ENCODE measurements at regions not wholly inside any gene's neighbourhood (a gene's known extent, or its start where the extent isn't known, plus 50 kb on each side); places are given as distances from the start of the nearest gene placed in this dataset.

DNA sequence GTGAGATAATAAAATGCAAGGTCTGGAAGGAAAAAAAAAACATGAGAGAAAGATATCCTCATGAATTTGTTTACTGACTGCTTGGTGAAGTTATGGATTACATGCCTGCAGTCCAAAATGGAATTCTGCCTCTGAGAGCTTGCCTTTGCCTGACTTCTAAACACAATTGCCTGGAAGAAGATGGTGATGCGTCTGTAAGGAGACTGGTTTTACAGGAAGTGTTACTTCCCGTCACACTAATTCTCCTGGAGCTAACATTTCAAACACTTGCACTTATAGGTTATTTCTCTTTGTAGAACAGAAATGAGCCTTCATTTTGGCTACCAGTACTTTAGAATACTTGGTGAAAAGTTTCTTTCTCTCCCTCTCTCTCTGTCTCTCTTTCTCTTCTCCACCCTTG lies 884.3 kb downstream of the TSN start:
- TF ChIP-seq, protein P1, sequence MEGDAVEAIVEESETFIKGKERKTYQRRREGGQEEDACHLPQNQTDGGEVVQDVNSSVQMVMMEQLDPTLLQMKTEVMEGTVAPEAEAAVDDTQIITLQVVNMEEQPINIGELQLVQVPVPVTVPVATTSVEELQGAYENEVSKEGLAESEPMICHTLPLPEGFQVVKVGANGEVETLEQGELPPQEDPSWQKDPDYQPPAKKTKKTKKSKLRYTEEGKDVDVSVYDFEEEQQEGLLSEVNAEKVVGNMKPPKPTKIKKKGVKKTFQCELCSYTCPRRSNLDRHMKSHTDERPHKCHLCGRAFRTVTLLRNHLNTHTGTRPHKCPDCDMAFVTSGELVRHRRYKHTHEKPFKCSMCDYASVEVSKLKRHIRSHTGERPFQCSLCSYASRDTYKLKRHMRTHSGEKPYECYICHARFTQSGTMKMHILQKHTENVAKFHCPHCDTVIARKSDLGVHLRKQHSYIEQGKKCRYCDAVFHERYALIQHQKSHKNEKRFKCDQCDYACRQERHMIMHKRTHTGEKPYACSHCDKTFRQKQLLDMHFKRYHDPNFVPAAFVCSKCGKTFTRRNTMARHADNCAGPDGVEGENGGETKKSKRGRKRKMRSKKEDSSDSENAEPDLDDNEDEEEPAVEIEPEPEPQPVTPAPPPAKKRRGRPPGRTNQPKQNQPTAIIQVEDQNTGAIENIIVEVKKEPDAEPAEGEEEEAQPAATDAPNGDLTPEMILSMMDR (IDR thresholded peaks at IDR 0.05; ENCODE audit: low read depth, low read length): no peak
- no peak overlapping the region for H3K4me3 ChIP-seq (ENCODE audit: low read depth, low read length)
- in situ Hi-C loops (cut with HindIII; ENCODE audit: low sequenced_read_pairs): no loop called here
- no peak for DNase-seq (ENCODE audit: low read depth, low spot score)

DNA sequence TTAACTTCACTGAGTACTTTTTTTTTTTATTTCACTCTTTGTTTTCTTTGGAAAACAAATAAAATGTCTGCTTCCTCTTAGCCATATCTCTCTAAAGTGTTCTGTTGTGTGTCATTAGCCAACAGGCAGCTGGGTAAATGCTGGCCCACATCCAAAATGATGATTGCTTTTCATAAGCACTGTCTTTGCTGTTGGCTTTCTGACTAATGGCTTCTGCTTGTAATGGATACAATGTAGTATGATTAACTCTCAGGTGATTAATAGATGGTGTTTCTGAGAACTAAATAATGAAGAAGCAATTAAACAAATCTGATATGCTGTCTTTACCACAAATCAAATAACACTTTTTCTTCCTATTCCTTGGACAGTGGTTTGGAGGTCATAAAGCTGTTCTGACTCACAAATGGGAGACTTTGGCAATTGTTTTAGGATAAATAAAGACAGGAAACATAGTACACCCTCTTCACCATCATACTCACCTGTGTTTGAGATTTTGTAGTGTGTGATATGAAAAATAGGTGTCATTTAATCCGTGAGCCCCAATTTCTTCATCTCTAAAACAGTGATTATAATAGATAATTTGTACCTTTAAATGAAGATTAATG lies 888.4 kb downstream of the TSN start:
- TF ChIP-seq, protein P1 (IDR thresholded peaks at IDR 0.05; ENCODE audit: low read depth, low read length): no peak
- in situ Hi-C loops (cut with HindIII; ENCODE audit: low sequenced_read_pairs): no loop called here
- no peak overlapping the region for H3K4me3 ChIP-seq (ENCODE audit: low read depth, low read length)
- peak; percentile 71 for DNase-seq (ENCODE audit: low read depth, low spot score)

DNA sequence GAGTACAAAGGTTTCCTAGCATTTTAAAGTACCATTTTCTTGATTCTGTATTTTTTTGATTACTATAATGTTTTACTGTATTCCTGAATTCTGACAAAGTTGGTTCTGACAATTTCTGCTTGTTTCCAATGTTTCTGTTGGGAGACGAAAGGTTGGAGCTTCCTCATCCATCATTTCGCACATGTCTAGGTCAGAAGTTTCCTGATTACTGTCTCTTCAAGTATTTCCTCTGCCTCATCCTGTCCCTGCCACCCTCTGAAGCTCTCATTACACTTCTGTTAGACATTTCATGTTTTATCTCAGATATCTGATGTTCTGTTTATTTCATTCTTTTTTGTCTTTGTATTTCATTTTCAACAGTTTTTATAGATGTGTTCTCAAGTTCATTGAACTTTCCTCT lies 895.8 kb downstream of the TSN start:
- H3K4me3 ChIP-seq (ENCODE audit: low read depth, low read length): no peak overlapping the region
- DNase-seq (ENCODE audit: low read depth, low spot score): no peak
- TF ChIP-seq, protein P1 (IDR thresholded peaks at IDR 0.05; ENCODE audit: low read depth, low read length): no peak
- in situ Hi-C loops (cut with HindIII; ENCODE audit: low sequenced_read_pairs): no loop called here

DNA sequence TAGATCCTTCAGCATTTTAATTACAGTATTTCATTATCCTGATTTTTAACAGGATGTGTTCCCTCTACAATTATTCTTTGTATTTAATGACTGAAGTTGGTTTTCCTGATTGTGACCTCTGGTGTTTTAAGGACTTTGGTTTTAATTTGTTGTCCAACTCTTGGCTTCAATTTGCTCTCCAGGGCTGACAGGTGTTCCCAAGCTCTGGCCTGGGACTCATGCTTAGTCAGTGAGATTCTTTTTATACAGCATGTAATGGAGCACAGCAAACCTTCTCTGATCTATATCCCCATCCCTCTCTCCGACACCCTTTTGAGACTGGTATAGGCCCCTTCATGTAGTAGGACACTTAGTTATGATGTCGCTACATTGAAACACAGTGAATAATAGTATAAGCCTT lies 896.3 kb downstream of the TSN start:
- no peak overlapping the region for H3K4me3 ChIP-seq (ENCODE audit: low read depth, low read length)
- TF ChIP-seq, protein P1 (IDR thresholded peaks at IDR 0.05; ENCODE audit: low read depth, low read length): no peak
- no peak for DNase-seq (ENCODE audit: low read depth, low spot score)
- in situ Hi-C loops (cut with HindIII; ENCODE audit: low sequenced_read_pairs): no loop called here

DNA sequence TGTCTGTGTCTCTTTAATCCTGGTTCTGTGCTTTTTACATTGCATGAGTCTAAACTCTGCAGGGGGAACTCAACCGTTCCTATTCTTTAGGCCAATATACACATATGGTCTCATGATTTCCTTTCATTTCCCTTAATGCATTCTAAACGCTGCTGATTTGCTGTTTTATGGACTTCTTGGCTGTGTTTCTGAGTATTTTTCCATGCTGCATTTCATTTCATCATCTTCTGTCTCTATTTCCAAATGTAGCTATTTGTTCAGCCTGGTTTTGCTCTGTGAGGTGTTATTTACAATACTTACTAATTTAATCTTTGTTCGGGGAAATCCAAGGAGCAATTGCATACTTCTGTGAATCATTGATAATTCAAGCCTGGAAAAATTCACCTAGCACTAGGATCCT lies 897.2 kb downstream of the TSN start:
- no peak for DNase-seq (ENCODE audit: low read depth, low spot score)
- TF ChIP-seq, protein P1 (IDR thresholded peaks at IDR 0.05; ENCODE audit: low read depth, low read length): no peak
- in situ Hi-C loops (cut with HindIII; ENCODE audit: low sequenced_read_pairs): no loop called here
- H3K4me3 ChIP-seq (ENCODE audit: low read depth, low read length): no peak overlapping the region

DNA sequence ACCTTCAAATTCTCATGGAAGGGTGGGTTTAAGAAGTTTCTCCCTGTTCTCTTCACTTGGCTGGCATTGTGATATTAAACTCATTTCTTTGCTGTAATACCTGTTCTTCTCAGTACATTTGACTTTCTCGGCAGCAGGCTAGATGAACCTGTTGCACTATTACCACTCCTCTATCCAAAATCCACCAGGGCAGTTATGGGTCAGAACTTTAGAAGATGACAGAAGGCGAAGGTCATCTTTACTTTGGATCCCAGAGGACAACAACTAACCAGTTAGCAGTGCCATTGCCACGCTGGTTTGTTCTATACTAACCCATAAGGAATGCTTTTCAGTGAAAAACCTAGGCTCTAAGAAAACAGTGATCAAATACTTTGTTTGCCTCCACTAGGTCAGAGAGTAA lies 901.0 kb downstream of the TSN start:
- in situ Hi-C loops (cut with HindIII; ENCODE audit: low sequenced_read_pairs): no loop called here
- TF ChIP-seq, protein P1 (IDR thresholded peaks at IDR 0.05; ENCODE audit: low read depth, low read length): no peak

More for the DNA sequence above, 901.0 kb downstream of the TSN start:
- no peak overlapping the region for H3K4me3 ChIP-seq (ENCODE audit: low read depth, low read length)
- DNase-seq (ENCODE audit: low read depth, low spot score): no peak

All from astrocyte of the spinal cord (primary cell).